ENCODE measurements at regions not wholly inside any gene's neighbourhood (a gene's known extent, or its start where the extent isn't known, plus 50 kb on each side); places are given as distances from the start of the nearest gene placed in this dataset.

GRCh38 chr11:26780376-26781085 lies 58.7 kb upstream of the SLC5A12 start:
- Histone ChIP-seq H4K5ac (ENCODE audit: insufficient read length, low read depth, low read length) (no peak overlapping the region), H2BK20ac (ENCODE audit: low read depth, low read length, poor library complexity, severe bottlenecking) (no peak overlapping the region), H3T11ph (ENCODE audit: low read length) (no peak overlapping the region), H2AFZ (ENCODE audit: low read length) (no peak overlapping the region), H2BK120ac (ENCODE audit: low read depth, low read length, poor library complexity, severe bottlenecking) (no peak overlapping the region), H3K23me2 (ENCODE audit: insufficient read length, low read depth, low read length, poor library complexity, severe bottlenecking) (no peaks in the 10 kb centered on the region), H3K9me3 (ENCODE audit: control insufficient read depth, low read depth, low read length) (no peaks in the 10 kb centered on the region), H2BK5ac (ENCODE audit: insufficient read length, low read length) (no peak overlapping the region), H2AK5ac (ENCODE audit: insufficient read length, low read length) (no peak overlapping the region), H3K23ac (ENCODE audit: insufficient read length, low read depth, low read length) (no peak overlapping the region), H3K27me3 (ENCODE audit: insufficient read depth, low read length) (no peaks in the 10 kb centered on the region), H3K9ac (ENCODE audit: extremely low read depth, insufficient read length, low read length) (no peak overlapping the region), H3K4me1 (ENCODE audit: insufficient read depth, low read length) (no peaks in the 10 kb centered on the region), H3K79me2 (ENCODE audit: insufficient read depth, low read length) (no peaks in the 10 kb centered on the region), H3K4me2 (ENCODE audit: insufficient read depth, insufficient read length, low read length) (no peak overlapping the region), H3K56ac (ENCODE audit: insufficient read length, low read depth, low read length) (no peak overlapping the region), H4K20me1 (ENCODE audit: control insufficient read depth, insufficient read depth, insufficient read length) (no peaks in the 10 kb centered on the region), H3K18ac (ENCODE audit: insufficient read length, low read depth, low read length) (no peak overlapping the region), H2BK12ac (ENCODE audit: insufficient read length, low read depth, low read length) (no peak overlapping the region), H2BK15ac (ENCODE audit: low read depth, low read length) (no peak overlapping the region), H3K27ac (ENCODE audit: insufficient read length, low read depth, low read length) (no peak overlapping the region), H3K79me1 (ENCODE audit: insufficient read depth, low read depth, low read length, poor library complexity, severe bottlenecking) (no peaks in the 10 kb centered on the region), H4K91ac (ENCODE audit: insufficient read length, low read depth, low read length) (no peak overlapping the region), H3K14ac (ENCODE audit: insufficient read depth, low read length) (no peak overlapping the region), H3K4ac (ENCODE audit: low read depth, low read length) (no peak overlapping the region), H4K8ac (replicated peaks; ENCODE audit: insufficient read length, low read depth, low read length) (no peak overlapping the region)
- no peak for TF ChIP-seq CTCF (conservative IDR thresholded peaks at IDR 0.05)
- Mint-ChIP-seq H3K27me3 (ENCODE audit: low read depth) (no peaks in the 10 kb centered on the region), H3K9me3 (peaks cover 25 to 26% of the 10 kb centered on the region in 2 experiments), H3K4me3 (no peak overlapping the region), H3K4me1 (no peaks in the 10 kb centered on the region), H3K27ac (no peak overlapping the region), H3K36me3 (ENCODE audit: insufficient read depth in 1 of 3, low read depth in 3 of 3) (peaks cover 17 to 23% (median 22%) of the 10 kb centered on the region in 3 experiments)
- no peak for DNase-seq
- no CpG with 5 or more reads among the region's 3 CpGs for WGBS (ENCODE audit: extremely low coverage, insufficient read length, low lambda C conversion rate)
